IPS DF 6.9 (cell line): ENCODE measurements at regions not wholly inside any gene's neighbourhood (a gene's known extent, or its start where the extent isn't known, plus 50 kb on each side); places are given as distances from the start of the nearest gene placed in this dataset.
"Not testable (repeated sequence)": the region's sequence is repeated elsewhere in the genome, so short reads cannot be mapped to it uniquely, and the experiment has no call there.

Experiments used
- DNase-seq: peaks from one replicate; pipeline ENCODE4 v3.0.0-alpha.2; 2013; ENCODE audit warnings: low read depth, low spot score
- H3K27ac ChIP-seq: one replicate; pipeline ENCODE4 v1.5.1; 2013; ENCODE audit warnings: low read length, control low read depth
- H3K27me3 ChIP-seq: 2 replicates; pipeline ENCODE4 v1.6.1; 2013; ENCODE audit warnings: mild to moderate bottlenecking, low read length; ENCODE audit not compliant: control insufficient read depth, insufficient read depth
- H3K36me3 ChIP-seq: 2 replicates; pipeline ENCODE4 v1.6.1; 2013; ENCODE audit warnings: low read length; ENCODE audit not compliant: control insufficient read depth, insufficient read depth
- H3K4me1 ChIP-seq: 2 replicates; pipeline ENCODE4 v1.6.1; 2013; ENCODE audit warnings: low read length; ENCODE audit not compliant: control insufficient read depth, insufficient read depth
- H3K4me3 ChIP-seq: 2 replicates; pipeline ENCODE4 v1.5.1; 2013; ENCODE audit warnings: mild to moderate bottlenecking, low read length
- H3K9me3 ChIP-seq: 2 replicates; pipeline ENCODE4 v1.6.1; 2013; ENCODE audit warnings: low read length, inconsistent platforms; ENCODE audit not compliant: control insufficient read depth, insufficient read depth
- WGBS: extraction: QIAGEN DNeasy Blood & Tissue Kit; methylation state at CpG from one replicate; pipeline ENCODE4 v1.1.7; 2013; ENCODE audit warnings: mixed read lengths, missing lambda C conversion rate; ENCODE audit not compliant: insufficient read length, insufficient coverage; 5-methylcytosine and 5-hydroxymethylcytosine counted together

DNA sequence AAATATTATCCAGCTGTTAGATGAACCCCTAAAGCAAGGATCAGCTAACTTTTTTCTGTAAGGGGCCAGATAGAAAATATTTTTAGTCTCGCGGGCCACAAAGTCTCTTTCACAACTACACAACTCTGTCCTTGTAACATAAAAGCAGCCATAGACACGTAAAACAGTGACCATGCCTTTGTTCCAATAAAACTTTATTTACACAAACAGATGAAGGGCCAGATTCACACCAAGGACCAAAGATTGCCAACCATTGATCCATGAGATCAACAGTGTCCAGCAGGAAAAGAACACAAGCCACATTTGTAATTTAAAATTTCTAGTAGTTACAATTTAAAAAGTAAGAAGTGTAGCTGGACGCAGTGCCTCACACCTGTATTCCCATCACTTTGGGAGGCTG, 109.7 kb downstream of the PHETA1 start:
- no peaks in the 10 kb centered on the region for H3K36me3 ChIP-seq
- no peak overlapping the region for H3K4me3 ChIP-seq
- no peaks in the 10 kb centered on the region for H3K4me1 ChIP-seq
- no peak overlapping the region for H3K27ac ChIP-seq
- no peaks in the 10 kb centered on the region for H3K9me3 ChIP-seq
- no peak for DNase-seq
- H3K27me3 ChIP-seq, result no peaks in the 10 kb centered on the region
- WGBS, result no CpG with 5 or more reads among the region's 4 CpGs

DNA sequence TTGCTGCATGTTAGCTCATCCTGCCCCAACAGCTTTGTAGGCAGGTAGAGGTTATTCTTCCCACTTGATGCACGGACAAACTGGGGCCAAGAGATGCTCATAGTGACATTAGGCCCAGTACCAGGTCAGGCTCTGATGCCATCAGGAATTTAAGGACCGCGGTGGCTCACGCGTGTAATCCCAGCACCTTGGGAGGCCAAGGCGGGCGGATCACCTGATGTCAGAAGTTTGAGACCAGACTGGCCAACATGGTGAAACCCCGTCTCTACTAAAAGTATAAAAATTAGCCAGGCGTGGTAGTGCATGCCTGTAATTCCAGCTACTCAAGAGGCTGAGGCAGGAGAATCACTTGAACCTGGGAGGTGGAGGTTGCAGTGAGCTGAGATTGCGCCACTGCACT, 110.8 kb downstream of the PHETA1 start:
- WGBS, result no CpG with 5 or more reads among the region's 10 CpGs

DNA sequence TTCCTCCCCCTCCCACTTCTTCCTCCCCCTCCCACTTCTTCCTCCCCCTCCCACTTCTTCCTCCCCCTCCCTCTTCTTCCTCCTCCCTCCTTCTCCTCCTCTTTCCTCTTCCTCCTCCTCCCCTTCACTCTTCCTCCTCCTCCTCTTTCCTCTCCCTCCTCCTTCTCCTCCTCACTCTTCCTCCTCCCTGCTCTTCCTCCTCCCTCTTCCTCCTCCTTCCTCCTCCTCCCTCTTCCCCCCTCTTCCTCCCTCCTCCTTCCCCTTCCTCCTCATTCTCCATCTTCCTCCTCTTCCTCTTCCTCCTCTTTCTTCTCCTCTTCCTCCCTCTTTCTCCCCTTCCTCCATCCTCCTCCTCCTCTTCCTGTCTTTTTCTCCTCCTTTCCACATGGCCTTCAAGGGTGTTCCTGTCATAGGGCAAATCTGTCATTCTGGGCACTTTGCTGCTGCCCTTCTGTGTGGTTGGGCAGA, 111.4 kb downstream of the PHETA1 start:
- Histone ChIP-seq H3K27ac (no peak overlapping the region), H3K4me3 (no peak overlapping the region), H3K36me3 (no peaks in the 10 kb centered on the region), H3K9me3 (no peaks in the 10 kb centered on the region), H3K27me3 (no peaks in the 10 kb centered on the region), H3K4me1 (no peaks in the 10 kb centered on the region)
- DNase-seq, result no peak

More for the DNA sequence above, 110.8 kb downstream of the PHETA1 start:
- H3K4me1 ChIP-seq, H3K4me3 ChIP-seq, H3K9me3 ChIP-seq, H3K36me3 ChIP-seq, H3K27me3 ChIP-seq, DNase-seq, H3K27ac ChIP-seq: not testable (repeated sequence)

DNA sequence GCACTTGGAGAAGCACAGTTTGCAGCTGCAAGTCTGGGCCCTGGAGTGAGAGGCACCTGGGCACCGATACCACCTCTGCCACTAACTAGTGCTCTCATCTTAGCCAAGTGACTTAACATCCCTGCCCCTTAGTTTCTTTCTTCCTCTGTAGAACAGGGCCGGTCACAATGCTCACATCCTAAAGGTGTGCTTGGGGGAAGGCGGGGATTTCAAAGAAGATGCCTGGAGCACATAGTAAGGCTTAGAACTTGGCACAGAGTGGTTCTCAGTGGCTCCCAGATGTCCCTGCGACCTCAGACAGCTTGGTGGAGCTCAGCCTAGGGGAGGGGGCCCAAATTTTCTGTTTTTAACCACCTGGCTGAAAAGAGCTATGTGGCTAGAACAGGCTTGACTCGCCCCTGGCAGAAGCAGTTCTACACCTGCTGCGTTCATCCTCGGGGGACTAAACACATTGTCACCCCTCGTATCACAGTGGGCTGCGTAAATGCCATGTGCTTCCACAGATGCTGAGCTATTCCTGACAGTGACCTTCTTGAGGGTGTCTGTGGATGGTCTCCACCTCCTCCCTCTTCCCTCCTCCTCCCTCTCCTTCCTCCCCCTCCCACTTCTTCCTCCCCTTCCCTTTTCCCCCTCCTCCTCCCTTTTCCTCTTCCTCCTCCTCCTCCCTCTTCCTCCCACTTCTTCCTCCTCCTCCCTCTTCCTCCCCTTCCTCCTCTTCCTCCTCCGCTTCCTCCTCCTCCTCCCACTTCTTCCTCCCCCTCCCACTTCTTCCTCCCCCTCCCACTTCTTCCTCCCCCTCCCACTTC, 112.1 kb downstream of the PHETA1 start:
- Histone ChIP-seq H3K9me3 (no peaks in the 10 kb centered on the region), H3K4me1 (no peaks in the 10 kb centered on the region), H3K27me3 (no peaks in the 10 kb centered on the region), H3K4me3 (no peak overlapping the region), H3K27ac (no peak overlapping the region), H3K36me3 (no peaks in the 10 kb centered on the region)
- DNase-seq, result no peak
- 100% methylated on average over 1 of the region's 10 CpGs for WGBS

DNA sequence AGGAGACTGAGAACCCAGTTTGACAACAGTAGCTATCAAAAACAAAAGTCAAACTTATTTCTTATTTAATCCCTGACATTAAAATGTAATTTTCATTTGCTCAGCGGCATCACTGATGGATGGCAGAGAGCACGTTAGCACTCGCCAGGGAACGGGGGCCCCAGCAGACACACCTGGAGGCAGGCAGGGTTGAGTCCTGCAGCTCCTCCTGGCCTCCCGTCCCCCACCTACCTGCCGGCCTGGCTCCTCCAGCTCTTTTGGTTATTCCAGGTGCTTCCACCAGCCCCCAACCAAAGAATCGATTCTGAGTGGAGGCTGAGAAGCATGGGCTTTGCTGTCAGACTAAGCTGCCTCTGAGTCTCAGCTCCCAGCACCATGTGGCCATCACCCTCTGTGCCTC, 113.6 kb downstream of the PHETA1 start:
- H3K9me3 ChIP-seq, result no peaks in the 10 kb centered on the region
- no peaks in the 10 kb centered on the region for H3K4me1 ChIP-seq
- no peaks in the 10 kb centered on the region for H3K27me3 ChIP-seq
- WGBS, result no CpG with 5 or more reads among the region's 7 CpGs
- DNase-seq, result no peak
- H3K4me3 ChIP-seq, result no peak overlapping the region
- H3K36me3 ChIP-seq, result no peaks in the 10 kb centered on the region
- no peak overlapping the region for H3K27ac ChIP-seq

DNA sequence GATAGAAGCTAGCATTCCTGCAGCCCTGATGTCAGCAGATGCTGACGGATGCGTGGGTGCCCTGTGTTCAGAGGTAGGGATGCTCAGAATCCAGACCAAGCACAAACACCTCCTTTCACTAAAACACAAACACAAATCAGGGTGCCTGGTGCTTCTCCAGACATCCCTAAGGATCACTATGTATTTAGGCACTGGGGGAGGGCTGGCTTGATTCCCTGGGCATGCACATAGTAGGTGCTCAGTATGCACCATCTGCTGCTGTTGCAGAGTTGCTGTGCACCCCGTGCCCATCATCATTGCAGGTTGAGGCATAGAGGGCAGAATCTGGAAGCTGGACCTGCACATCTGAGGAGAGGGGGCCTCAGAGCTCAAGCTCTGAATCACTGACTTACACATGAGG, 114.8 kb downstream of the PHETA1 start:
- no peak for DNase-seq
- Histone ChIP-seq H3K4me1 (no peaks in the 10 kb centered on the region), H3K4me3 (no peak overlapping the region), H3K36me3 (no peaks in the 10 kb centered on the region), H3K27me3 (no peaks in the 10 kb centered on the region), H3K9me3 (no peaks in the 10 kb centered on the region), H3K27ac (no peak overlapping the region)
- no CpG with 5 or more reads among the region's 3 CpGs for WGBS

DNA sequence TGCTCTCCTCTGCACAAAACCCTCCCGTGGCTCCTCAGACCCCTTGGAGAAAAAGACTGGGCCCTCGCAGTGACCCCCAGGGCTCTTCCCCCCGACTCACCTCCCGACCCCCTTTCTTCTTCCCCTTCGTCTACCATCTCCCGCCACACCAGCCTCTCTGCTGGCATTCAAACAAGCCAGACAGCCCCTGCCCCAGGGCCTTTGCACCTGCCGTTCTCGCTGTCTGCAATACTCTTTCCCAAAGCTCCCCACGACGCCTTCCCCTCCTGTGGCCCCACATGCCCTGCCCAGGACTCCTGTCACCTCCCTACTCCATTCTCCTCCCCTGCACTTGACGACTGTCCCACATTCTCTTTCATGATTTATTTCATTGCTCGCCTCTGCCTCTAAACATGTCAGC, 115.7 kb downstream of the PHETA1 start:
- Histone ChIP-seq H3K4me3 (no peak overlapping the region), H3K36me3 (no peaks in the 10 kb centered on the region), H3K27me3 (no peaks in the 10 kb centered on the region), H3K9me3 (no peaks in the 10 kb centered on the region), H3K4me1 (no peaks in the 10 kb centered on the region), H3K27ac (no peak overlapping the region)
- WGBS, result no CpG with 5 or more reads among the region's 12 CpGs
- DNase-seq, result no peak

DNA sequence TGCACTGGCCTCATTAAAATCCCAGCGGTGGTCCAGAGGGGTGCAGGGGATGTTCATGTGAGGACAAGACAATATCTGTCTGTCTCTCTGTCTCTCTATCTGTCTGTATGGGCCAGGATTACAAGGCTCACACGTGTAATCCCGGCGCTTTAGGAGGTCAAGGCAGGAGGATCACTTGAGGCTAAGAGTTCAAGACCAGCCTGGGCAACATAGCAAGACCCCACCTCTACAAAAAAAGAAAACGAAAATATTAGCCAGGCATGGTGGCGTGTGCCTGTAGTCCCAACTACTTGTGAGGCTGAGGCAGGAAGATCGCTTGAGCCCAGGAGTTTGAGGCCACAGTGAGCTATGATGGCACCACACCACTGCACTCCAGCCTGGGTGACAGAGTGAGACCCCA, 117.1 kb downstream of the PHETA1 start:
- no peak for DNase-seq
- H3K9me3 ChIP-seq, result no peaks in the 10 kb centered on the region
- H3K27ac ChIP-seq, result no peak overlapping the region
- no peaks in the 10 kb centered on the region for H3K4me1 ChIP-seq
- no peak overlapping the region for H3K4me3 ChIP-seq
- H3K27me3 ChIP-seq, result no peaks in the 10 kb centered on the region
- no CpG with 5 or more reads among the region's 7 CpGs for WGBS
- no peaks in the 10 kb centered on the region for H3K36me3 ChIP-seq

DNA sequence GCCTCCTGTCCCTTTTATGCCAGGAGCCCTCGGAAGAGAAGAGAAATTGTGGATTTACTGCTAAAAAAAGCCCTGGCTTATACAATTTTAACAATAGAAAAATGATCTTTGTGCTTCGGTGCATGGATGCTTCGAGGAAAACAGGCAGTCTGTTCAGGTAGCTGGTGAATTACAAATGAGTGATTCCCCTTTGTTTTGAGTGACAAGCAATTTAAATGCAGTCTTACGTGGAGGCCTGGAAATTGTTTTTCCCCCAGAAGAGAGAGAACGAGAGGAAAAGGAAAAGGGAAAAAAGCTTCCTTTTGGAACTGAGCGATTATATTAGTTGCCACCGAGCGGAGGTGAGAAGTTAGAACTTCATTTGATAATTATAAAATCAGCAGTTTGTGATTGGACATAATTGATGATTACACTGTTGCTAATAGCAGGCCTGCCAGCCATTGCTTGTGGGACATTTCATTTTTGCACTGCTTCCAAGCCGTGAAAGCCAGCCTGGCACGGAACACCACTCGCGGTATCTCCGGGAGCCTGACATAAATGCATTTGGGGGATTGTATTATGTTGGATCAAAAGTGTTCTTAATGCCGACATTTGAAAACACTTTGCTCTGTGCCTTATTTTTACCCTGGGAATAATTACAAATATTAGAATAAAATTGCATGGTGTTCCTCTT, 117.7 kb downstream of the PHETA1 start:
- H3K9me3 ChIP-seq, result no peaks in the 10 kb centered on the region
- no peaks in the 10 kb centered on the region for H3K27me3 ChIP-seq
- DNase-seq, result no peak
- no peak overlapping the region for H3K27ac ChIP-seq
- H3K4me1 ChIP-seq, result no peaks in the 10 kb centered on the region
- no peaks in the 10 kb centered on the region for H3K36me3 ChIP-seq
- H3K4me3 ChIP-seq, result no peak overlapping the region
- WGBS, result no CpG with 5 or more reads among the region's 14 CpGs

DNA sequence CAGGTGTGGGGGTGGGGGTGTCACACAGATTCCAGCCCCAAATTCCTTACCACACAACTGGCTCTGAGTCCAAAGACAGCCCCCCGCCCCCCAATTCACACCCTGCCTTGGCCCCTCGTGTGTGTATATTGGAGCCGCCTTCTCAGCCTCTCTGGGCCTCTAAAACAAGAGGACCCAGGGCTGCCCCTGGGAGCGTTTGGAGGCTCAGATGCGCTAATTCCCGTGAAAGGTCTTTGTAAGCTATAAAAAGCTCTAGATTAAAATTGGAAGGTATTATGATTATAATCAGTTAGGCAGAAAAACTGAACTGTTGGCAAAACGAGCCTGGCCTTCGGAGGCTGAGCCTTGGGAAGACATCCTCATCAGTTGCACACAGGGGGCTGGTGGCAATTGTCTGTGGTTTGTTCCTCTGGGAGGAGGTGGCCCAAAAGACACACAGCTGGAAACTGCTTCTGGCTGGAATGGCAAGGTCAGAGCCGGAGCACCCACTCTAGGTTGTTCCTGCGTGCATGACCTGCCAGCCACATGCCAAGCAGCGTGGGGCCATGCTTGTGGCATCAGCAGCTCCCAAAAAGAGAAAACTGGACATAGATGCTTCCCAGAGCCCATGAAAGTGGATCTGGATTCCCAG, 118.5 kb downstream of the PHETA1 start:
- WGBS, result no CpG with 5 or more reads among the region's 11 CpGs
- no peak for DNase-seq
- Histone ChIP-seq H3K27me3 (no peaks in the 10 kb centered on the region), H3K4me1 (no peaks in the 10 kb centered on the region), H3K27ac (no peak overlapping the region), H3K9me3 (no peaks in the 10 kb centered on the region), H3K4me3 (no peak overlapping the region), H3K36me3 (no peaks in the 10 kb centered on the region)
